C4-2B (cell line): ENCODE measurements at regions not wholly inside any gene's neighbourhood (a gene's known extent, or its start where the extent isn't known, plus 50 kb on each side); places are given as distances from the start of the nearest gene placed in this dataset.

Source experiments
- H3K27ac ChIP-seq: fragments of 450-650 bp; 2 replicates; pipeline ENCODE4 v1.5.1; 2017
- ZFX ChIP-seq: fragments of 450-650 bp; IDR thresholded peaks from 2 replicates; pipeline ENCODE4 v1.6.1; 2017
- TF ChIP-seq, protein P1 (sequence below): fragments of 450-650 bp; conservative IDR thresholded peaks from 2 replicates; pipeline ENCODE4 v1.5.1; 2017; ENCODE audit warnings: mild to moderate bottlenecking

- TF ChIP-seq, protein P1, sequence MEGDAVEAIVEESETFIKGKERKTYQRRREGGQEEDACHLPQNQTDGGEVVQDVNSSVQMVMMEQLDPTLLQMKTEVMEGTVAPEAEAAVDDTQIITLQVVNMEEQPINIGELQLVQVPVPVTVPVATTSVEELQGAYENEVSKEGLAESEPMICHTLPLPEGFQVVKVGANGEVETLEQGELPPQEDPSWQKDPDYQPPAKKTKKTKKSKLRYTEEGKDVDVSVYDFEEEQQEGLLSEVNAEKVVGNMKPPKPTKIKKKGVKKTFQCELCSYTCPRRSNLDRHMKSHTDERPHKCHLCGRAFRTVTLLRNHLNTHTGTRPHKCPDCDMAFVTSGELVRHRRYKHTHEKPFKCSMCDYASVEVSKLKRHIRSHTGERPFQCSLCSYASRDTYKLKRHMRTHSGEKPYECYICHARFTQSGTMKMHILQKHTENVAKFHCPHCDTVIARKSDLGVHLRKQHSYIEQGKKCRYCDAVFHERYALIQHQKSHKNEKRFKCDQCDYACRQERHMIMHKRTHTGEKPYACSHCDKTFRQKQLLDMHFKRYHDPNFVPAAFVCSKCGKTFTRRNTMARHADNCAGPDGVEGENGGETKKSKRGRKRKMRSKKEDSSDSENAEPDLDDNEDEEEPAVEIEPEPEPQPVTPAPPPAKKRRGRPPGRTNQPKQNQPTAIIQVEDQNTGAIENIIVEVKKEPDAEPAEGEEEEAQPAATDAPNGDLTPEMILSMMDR = no peak
- no peak for TF ChIP-seq ZFX
- no peak overlapping the region for H3K27ac ChIP-seq
Measured at GRCh38 chr4:170772429-170772828, 682.7 kb upstream of the AADAT start.

DNA sequence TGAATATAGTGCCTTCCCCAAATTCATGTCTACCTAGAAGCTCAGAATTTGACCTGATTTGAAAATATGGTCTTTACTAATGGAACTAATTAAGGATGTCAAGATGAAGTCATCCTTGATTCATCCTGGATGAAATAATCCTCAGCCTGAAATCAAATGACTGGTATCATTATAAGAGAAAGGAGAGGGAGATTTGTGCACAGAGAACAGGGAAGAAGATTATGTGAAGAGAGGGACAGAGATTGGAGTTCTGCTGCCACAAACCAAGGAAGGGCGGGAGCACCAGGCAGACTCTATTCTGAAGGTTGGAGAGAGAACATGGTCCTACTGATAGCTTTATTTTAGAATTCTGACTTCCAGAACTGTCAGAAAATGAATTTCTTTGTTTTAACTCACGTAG lies 680.9 kb upstream of the AADAT start:
- no peak overlapping the region for H3K27ac ChIP-seq
- TF ChIP-seq, protein P1 = no peak
- no peak for TF ChIP-seq ZFX

DNA sequence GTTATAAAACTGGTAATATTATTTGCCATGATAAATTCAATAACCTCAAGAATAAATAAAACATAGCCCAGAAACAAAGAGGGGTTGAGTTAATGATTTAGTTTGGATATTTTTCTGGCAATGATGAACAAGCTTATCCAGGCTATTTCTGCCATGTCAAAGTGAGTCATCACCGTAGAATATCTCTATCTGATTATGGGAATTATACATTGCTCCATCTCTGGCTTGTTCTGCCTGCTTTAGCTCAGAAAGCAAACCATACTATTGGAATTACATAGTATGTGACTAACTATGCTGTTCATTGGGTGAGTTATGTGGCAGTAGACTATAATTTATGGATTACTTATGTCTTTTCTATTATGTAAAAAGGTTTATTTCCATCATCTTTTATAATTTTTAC lies 680.1 kb upstream of the AADAT start:
- no peak for TF ChIP-seq ZFX
- TF ChIP-seq, protein P1 = no peak
- H3K27ac ChIP-seq = no peak overlapping the region

DNA sequence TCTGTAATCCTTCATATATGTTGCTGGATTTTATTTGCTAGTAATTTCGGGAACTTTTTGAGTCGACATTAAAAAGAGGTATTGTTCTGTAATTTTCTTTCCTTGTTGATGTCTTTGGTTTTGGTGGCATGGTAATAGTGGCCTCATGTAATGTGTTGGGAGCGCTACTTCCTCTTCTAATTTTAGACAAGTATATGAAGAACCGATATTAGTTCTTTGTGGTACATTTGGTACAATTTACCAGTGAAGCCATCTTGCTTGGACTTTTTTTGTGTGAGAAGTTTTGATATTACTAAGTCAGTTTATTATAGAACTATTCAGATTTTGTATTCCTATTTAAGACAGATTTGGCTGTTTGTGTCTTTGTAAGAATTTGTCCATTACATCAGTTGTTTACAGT lies 669.2 kb upstream of the AADAT start:
- TF ChIP-seq, protein P1 = no peak
- TF ChIP-seq ZFX = no peak
- H3K27ac ChIP-seq = no peak overlapping the region

- no peak overlapping the region for H3K27ac ChIP-seq
- TF ChIP-seq, protein P1 = peak; percentile 12
- no peak for TF ChIP-seq ZFX
Measured at GRCh38 chr4:170750519-170750918, 660.8 kb upstream of the AADAT start.

DNA sequence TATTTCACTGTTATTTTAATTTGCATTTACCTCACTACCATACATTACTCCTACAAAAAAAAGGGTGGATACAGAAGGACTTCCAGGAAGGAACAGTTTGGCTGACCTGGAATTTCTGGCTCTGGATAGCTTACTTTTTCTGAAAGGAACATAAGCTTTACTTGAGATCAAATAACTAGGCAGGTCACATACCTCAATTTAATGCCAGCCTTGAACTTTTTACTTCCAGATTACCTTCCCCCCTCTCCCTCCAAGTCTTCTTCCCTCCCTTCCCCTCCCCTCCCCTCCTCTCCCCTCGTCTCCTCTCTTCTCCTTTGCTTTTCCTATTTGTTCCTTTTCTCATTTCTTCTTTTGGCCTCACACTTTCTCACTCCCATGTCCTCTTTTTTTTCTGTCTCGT lies 659.2 kb upstream of the AADAT start:
- TF ChIP-seq, protein P1 = no peak
- TF ChIP-seq ZFX = no peak

DNA sequence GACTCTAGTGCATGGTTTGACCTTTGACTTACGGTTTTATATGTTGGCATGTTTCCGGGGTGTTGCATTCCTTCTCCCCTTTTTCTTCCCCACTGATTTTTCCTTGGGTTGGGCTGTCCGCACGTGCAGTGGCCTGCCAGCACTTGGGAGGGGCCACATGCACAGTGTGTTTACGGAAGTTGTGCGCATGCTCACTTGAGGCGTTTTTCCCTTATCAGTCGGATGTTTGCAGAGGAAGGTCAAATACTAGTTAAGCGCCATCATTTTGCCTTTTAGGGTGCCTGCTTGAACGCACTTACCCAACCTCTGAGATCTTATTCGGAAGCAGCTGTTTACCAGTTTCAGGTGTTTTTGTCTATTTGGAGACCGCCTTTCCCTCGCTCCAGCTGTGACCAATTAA lies 653.9 kb upstream of the AADAT start:
- no peak for TF ChIP-seq ZFX
- TF ChIP-seq, protein P1 = no peak
- H3K27ac ChIP-seq = no peak overlapping the region

More for the DNA sequence above, 659.2 kb upstream of the AADAT start:
- H3K27ac ChIP-seq = no peak overlapping the region
